ENCODE measurements at regions not wholly inside any gene's neighbourhood (a gene's known extent, or its start where the extent isn't known, plus 50 kb on each side); places are given as distances from the start of the nearest gene placed in this dataset.
A peak's percentile ranks its signal among the peaks of the same experiment; 100 is the strongest.

- no peaks in the 10 kb centered on the region for H3K79me2 ChIP-seq (ENCODE audit: control insufficient read depth, low read length)
- peaks cover 23% of the 10 kb centered on the region for H3K27me3 ChIP-seq (ENCODE audit: control insufficient read depth, low read length)
- no peak overlapping the region for H3K27ac ChIP-seq (ENCODE audit: low read depth, low read length)
- H3K4me1 ChIP-seq (ENCODE audit: control insufficient read depth, low read length) = peaks cover 8% of the 10 kb centered on the region
- TF ChIP-seq EZH2phosphoT487 (IDR thresholded peaks at IDR 0.05; ENCODE audit: borderline replicate concordance, low read length) (no peak), CTCF (IDR thresholded peaks at IDR 0.05; ENCODE audit: low read depth, low read length, poor library complexity, severe bottlenecking) (no peak)
- H3K4me2 ChIP-seq (ENCODE audit: low read length) = no peak overlapping the region
- no peaks in the 10 kb centered on the region for H3K9me2 ChIP-seq (replicated peaks; ENCODE audit: control insufficient read depth, low read length)
- H3F3A ChIP-seq (ENCODE audit: control insufficient read depth, insufficient read depth) = no peaks in the 10 kb centered on the region
- no peaks in the 10 kb centered on the region for H3K9me3 ChIP-seq (ENCODE audit: control insufficient read depth, insufficient read depth, low read length)
- no peaks in the 10 kb centered on the region for H3K36me3 ChIP-seq (ENCODE audit: control insufficient read depth, low read length)
- no peak overlapping the region for H3K4me3 ChIP-seq (ENCODE audit: low read length)
- H4K20me1 ChIP-seq (ENCODE audit: control insufficient read depth, insufficient read depth, low read depth, low read length) = no peaks in the 10 kb centered on the region
Observed at GRCh38 chr16:86042996-86043725, 144.2 kb downstream of the IRF8 start.

GRCh38 chr16:86044241-86044671 is 145.3 kb downstream of the IRF8 start:
- TF ChIP-seq CTCF (IDR thresholded peaks at IDR 0.05; ENCODE audit: low read depth, low read length, poor library complexity, severe bottlenecking) (peak; percentile 99), EZH2phosphoT487 (IDR thresholded peaks at IDR 0.05; ENCODE audit: borderline replicate concordance, low read length) (no peak)
- Histone ChIP-seq H3K79me2 (ENCODE audit: control insufficient read depth, low read length) (no peaks in the 10 kb centered on the region), H3K27me3 (ENCODE audit: control insufficient read depth, low read length) (peaks cover 29% of the 10 kb centered on the region), H3K4me1 (ENCODE audit: control insufficient read depth, low read length) (peaks cover 8% of the 10 kb centered on the region), H3F3A (ENCODE audit: control insufficient read depth, insufficient read depth) (no peaks in the 10 kb centered on the region), H3K9me2 (replicated peaks; ENCODE audit: control insufficient read depth, low read length) (no peaks in the 10 kb centered on the region), H3K27ac (ENCODE audit: low read depth, low read length) (no peak overlapping the region), H3K4me3 (ENCODE audit: low read length) (no peak overlapping the region), H3K4me2 (ENCODE audit: low read length) (no peak overlapping the region), H4K20me1 (ENCODE audit: control insufficient read depth, insufficient read depth, low read depth, low read length) (no peaks in the 10 kb centered on the region), H3K36me3 (ENCODE audit: control insufficient read depth, low read length) (no peaks in the 10 kb centered on the region), H3K9me3 (ENCODE audit: control insufficient read depth, insufficient read depth, low read length) (no peaks in the 10 kb centered on the region)

GRCh38 chr16:86044881-86045590 is 146.1 kb downstream of the IRF8 start:
- no peaks in the 10 kb centered on the region for H3K9me2 ChIP-seq (replicated peaks; ENCODE audit: control insufficient read depth, low read length)
- H3K4me3 ChIP-seq (ENCODE audit: low read length) = no peak overlapping the region
- H3K4me1 ChIP-seq (ENCODE audit: control insufficient read depth, low read length) = peaks cover 8% of the 10 kb centered on the region
- H3K27me3 ChIP-seq (ENCODE audit: control insufficient read depth, low read length) = peaks cover 29% of the 10 kb centered on the region
- no peaks in the 10 kb centered on the region for H4K20me1 ChIP-seq (ENCODE audit: control insufficient read depth, insufficient read depth, low read depth, low read length)
- TF ChIP-seq CTCF (IDR thresholded peaks at IDR 0.05; ENCODE audit: low read depth, low read length, poor library complexity, severe bottlenecking) = peak; percentile 25
- TF ChIP-seq EZH2phosphoT487 (IDR thresholded peaks at IDR 0.05; ENCODE audit: borderline replicate concordance, low read length) = no peak
- H3K4me2 ChIP-seq (ENCODE audit: low read length) = no peak overlapping the region
- no peaks in the 10 kb centered on the region for H3F3A ChIP-seq (ENCODE audit: control insufficient read depth, insufficient read depth)
- H3K27ac ChIP-seq (ENCODE audit: low read depth, low read length) = no peak overlapping the region
- no peaks in the 10 kb centered on the region for H3K36me3 ChIP-seq (ENCODE audit: control insufficient read depth, low read length)
- no peaks in the 10 kb centered on the region for H3K79me2 ChIP-seq (ENCODE audit: control insufficient read depth, low read length)
- H3K9me3 ChIP-seq (ENCODE audit: control insufficient read depth, insufficient read depth, low read length) = no peaks in the 10 kb centered on the region

All from DOHH2 (cell line).